ENCODE measurements at regions not wholly inside any gene's neighbourhood (a gene's known extent, or its start where the extent isn't known, plus 50 kb on each side); places are given as distances from the start of the nearest gene placed in this dataset.

DNA sequence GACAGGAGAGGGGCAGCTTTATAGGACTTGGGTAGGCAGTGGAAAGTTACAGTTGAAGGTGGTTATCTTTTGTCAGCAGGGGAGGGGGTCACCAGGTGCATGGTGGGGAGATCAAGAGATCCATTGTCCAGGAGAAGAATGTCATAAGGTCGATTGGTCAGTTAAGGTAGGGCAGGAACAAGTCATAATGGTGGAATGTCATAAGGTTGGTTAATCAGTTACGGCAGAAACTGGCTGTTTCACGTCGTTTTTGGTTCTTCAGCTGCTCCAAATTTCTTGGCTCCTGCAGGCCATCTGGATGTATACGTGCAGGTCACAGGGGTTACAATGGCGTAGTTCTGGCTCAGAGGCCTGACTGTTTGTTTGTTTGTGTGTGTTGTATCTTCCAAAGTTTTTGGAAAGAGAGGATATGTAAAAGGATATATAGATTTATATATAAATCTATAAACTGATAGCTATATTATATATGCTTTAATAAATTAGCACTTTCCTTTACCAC, 565.1 kb downstream of the ZNF385D start:
- H3K4me1 Mint-ChIP-seq: no peaks in the 10 kb centered on the region; the same call in 1 of the 2 replicates
- no peak overlapping the region for H3K27ac Mint-ChIP-seq
- no peak for DNase-seq (ENCODE audit: low spot score)
- no peaks in the 10 kb centered on the region for H3K27me3 Mint-ChIP-seq (ENCODE audit: low read depth)
- no peak for TF ChIP-seq HMGA2 (CRISPR knock-in tag; IDR thresholded peaks at IDR 0.05)
- TF ChIP-seq KAT7 (CRISPR knock-in tag; IDR thresholded peaks at IDR 0.05; ENCODE audit: borderline replicate concordance): no peak
- no peak for TF ChIP-seq NFATC4 (CRISPR knock-in tag; IDR thresholded peaks at IDR 0.05)
- TF ChIP-seq, protein P1, sequence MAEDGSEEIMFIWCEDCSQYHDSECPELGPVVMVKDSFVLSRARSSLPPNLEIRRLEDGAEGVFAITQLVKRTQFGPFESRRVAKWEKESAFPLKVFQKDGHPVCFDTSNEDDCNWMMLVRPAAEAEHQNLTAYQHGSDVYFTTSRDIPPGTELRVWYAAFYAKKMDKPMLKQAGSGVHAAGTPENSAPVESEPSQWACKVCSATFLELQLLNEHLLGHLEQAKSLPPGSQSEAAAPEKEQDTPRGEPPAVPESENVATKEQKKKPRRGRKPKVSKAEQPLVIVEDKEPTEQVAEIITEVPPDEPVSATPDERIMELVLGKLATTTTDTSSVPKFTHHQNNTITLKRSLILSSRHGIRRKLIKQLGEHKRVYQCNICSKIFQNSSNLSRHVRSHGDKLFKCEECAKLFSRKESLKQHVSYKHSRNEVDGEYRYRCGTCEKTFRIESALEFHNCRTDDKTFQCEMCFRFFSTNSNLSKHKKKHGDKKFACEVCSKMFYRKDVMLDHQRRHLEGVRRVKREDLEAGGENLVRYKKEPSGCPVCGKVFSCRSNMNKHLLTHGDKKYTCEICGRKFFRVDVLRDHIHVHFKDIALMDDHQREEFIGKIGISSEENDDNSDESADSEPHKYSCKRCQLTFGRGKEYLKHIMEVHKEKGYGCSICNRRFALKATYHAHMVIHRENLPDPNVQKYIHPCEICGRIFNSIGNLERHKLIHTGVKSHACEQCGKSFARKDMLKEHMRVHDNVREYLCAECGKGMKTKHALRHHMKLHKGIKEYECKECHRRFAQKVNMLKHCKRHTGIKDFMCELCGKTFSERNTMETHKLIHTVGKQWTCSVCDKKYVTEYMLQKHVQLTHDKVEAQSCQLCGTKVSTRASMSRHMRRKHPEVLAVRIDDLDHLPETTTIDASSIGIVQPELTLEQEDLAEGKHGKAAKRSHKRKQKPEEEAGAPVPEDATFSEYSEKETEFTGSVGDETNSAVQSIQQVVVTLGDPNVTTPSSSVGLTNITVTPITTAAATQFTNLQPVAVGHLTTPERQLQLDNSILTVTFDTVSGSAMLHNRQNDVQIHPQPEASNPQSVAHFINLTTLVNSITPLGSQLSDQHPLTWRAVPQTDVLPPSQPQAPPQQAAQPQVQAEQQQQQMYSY (CRISPR knock-in tag; IDR thresholded peaks at IDR 0.05): no peak
- TF ChIP-seq ZNF263 (CRISPR knock-in tag; IDR thresholded peaks at IDR 0.05; ENCODE audit: low read depth): no peak
- TF ChIP-seq CBFB (CRISPR knock-in tag; IDR thresholded peaks at IDR 0.05; ENCODE audit: low read depth): no peak
- H3K9me3 Mint-ChIP-seq: peaks cover 7% of the 10 kb centered on the region
- ChIA-PET POLR2A (no interaction called here), CTCF (interaction anchor here (1.1 kb wide), 1 partner anchor 15 kb away, joined by 4 read pairs; no protein-coding TSS in a partner anchor)
- no peak for ATAC-seq
- H3K4me3 Mint-ChIP-seq: no peak overlapping the region
- H3K36me3 Mint-ChIP-seq: peaks cover 4% of the 10 kb centered on the region; the same call in 1 of the 2 replicates

DNA sequence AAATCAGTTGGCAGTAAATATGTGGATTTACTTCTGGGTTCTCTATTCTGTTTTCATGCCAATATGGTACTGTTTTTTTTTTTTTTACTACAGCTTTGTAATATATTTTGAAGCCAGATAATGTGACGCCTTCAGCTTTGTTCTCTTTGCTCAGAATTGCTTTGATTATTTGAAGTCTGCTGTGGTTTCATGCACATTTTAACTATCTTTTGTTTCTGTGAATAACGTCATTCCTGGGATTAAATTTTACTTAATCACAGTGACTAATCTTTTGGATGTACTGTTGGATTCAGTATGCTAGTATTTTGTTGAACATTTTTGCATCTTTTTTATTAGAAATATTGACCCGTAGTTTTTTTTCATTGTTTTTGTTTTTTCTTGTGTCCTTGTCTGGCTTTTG, 576.5 kb downstream of the ZNF385D start:
- H3K36me3 Mint-ChIP-seq: peaks cover 25% of the 10 kb centered on the region
- DNase-seq (ENCODE audit: low spot score): no peak
- TF ChIP-seq ZNF423 (CRISPR knock-in tag; IDR thresholded peaks at IDR 0.05) (no peak), SMAD3 (CRISPR knock-in tag; IDR thresholded peaks at IDR 0.05; ENCODE audit: borderline replicate concordance) (no peak)
- H3K4me3 Mint-ChIP-seq: no peak overlapping the region
- no peak overlapping the region for H3K27ac Mint-ChIP-seq
- peaks cover 31% of the 10 kb centered on the region for H3K9me3 Mint-ChIP-seq
- POLR2A ChIA-PET: no interaction called here
- ATAC-seq: no peak
- peaks cover 29% of the 10 kb centered on the region for H3K4me1 Mint-ChIP-seq
- CTCF ChIA-PET: no interaction called here
- no peaks in the 10 kb centered on the region for H3K27me3 Mint-ChIP-seq (ENCODE audit: low read depth)

DNA sequence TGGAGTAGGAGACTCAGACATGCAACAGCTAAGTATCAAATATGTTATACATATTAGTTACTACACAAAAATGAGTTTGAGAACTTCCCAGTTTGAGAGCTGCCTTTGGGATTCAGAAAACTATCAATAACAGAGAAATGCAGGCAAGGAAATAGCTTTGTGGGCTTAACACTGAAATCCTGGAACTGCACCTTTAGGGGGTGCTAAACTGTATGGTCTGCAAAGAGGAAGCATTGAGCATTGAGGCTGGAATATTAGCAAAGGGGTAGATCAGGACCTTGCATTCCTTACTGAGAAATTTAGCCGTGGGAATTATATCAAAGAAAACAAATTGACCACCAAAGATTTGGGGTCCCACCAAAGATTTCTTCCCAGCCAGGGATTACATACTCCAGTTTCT, 580.0 kb downstream of the ZNF385D start:
- no peak overlapping the region for H3K4me3 Mint-ChIP-seq
- 0 out of 2 replicates have a peak, but pooled peaks cover under 1% of the 10 kb centered on the region for H3K36me3 Mint-ChIP-seq
- ChIA-PET CTCF (interaction anchor here (0.5 to 2.7 kb wide), 22 partner anchors 10 to 912 kb away, joined by 3 to 15 read pairs (median 4); no protein-coding TSS in a partner anchor), POLR2A (no interaction called here)
- H3K27me3 Mint-ChIP-seq (ENCODE audit: low read depth): no peaks in the 10 kb centered on the region
- peaks cover 31% of the 10 kb centered on the region for H3K4me1 Mint-ChIP-seq
- no peak for DNase-seq (ENCODE audit: low spot score)
- no peak overlapping the region for H3K27ac Mint-ChIP-seq
- H3K9me3 Mint-ChIP-seq: peaks cover 2% of the 10 kb centered on the region
- ATAC-seq: peak; percentile 95
- TF ChIP-seq, protein P2, sequence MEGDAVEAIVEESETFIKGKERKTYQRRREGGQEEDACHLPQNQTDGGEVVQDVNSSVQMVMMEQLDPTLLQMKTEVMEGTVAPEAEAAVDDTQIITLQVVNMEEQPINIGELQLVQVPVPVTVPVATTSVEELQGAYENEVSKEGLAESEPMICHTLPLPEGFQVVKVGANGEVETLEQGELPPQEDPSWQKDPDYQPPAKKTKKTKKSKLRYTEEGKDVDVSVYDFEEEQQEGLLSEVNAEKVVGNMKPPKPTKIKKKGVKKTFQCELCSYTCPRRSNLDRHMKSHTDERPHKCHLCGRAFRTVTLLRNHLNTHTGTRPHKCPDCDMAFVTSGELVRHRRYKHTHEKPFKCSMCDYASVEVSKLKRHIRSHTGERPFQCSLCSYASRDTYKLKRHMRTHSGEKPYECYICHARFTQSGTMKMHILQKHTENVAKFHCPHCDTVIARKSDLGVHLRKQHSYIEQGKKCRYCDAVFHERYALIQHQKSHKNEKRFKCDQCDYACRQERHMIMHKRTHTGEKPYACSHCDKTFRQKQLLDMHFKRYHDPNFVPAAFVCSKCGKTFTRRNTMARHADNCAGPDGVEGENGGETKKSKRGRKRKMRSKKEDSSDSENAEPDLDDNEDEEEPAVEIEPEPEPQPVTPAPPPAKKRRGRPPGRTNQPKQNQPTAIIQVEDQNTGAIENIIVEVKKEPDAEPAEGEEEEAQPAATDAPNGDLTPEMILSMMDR (IDR thresholded peaks at IDR 0.05): peak; percentile 48; the same call in 1 of the 2 replicates
- no peak for TF ChIP-seq IRF2 (CRISPR knock-in tag; IDR thresholded peaks at IDR 0.05; ENCODE audit: borderline replicate concordance, low read depth)

DNA sequence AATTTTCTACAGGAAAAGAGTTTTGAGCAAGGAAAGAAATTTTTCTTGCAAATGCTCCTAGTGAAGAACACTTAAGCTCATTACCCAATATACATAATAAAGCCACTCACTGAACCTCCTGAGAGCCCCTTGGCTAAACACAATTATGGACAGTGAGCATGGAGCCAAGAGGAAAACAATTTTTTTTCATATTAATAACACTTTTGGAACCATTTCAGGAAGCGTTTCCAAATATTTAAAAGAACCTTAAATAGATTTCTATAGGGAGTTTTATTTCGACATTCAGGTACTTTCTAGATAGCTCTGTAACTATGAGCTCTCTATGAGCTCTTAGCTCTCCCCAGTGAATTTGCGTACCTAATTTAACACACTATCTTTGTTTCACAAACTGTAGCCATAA, 581.1 kb downstream of the ZNF385D start:
- DNase-seq (ENCODE audit: low spot score) (no peak), ATAC-seq (peak; percentile 23; the same call in 1 of the 2 replicates)
- TF ChIP-seq NFATC4 (CRISPR knock-in tag; IDR thresholded peaks at IDR 0.05) (no peak), ATF1 (CRISPR knock-in tag; IDR thresholded peaks at IDR 0.05) (no peak), NR2C2 (CRISPR knock-in tag; IDR thresholded peaks at IDR 0.05) (no peak)
- TF ChIP-seq, protein P3, sequence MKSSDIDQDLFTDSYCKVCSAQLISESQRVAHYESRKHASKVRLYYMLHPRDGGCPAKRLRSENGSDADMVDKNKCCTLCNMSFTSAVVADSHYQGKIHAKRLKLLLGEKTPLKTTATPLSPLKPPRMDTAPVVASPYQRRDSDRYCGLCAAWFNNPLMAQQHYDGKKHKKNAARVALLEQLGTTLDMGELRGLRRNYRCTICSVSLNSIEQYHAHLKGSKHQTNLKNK (CRISPR knock-in tag; IDR thresholded peaks at IDR 0.05): no peak
- Mint-ChIP-seq H3K36me3 (no peaks in the 10 kb centered on the region), H3K4me1 (peaks cover 31% of the 10 kb centered on the region), H3K4me3 (no peak overlapping the region), H3K27ac (peak overlapping the region; percentile 85), H3K9me3 (no peaks in the 10 kb centered on the region), H3K27me3 (ENCODE audit: low read depth) (no peaks in the 10 kb centered on the region)
- ChIA-PET POLR2A (no interaction called here), CTCF (interaction anchor here (1.0 to 2.7 kb wide), 9 partner anchors 9 to 725 kb away, joined by 3 to 15 read pairs (median 5); no protein-coding TSS in a partner anchor)
